ENCODE measurements at regions not wholly inside any gene's neighbourhood (a gene's known extent, or its start where the extent isn't known, plus 50 kb on each side); places are given as distances from the start of the nearest gene placed in this dataset.

- no peak for FAIRE-seq
These were observed 290.0 kb upstream of the PLSCR5 start for GRCh38 chr3:146895026-146895749.

GRCh38 chr3:146894406-146894805 is 289.3 kb upstream of the PLSCR5 start:
- no peak for FAIRE-seq

GRCh38 chr3:146892041-146892440 is 286.9 kb upstream of the PLSCR5 start:
- FAIRE-seq = no peak

GRCh38 chr3:146889626-146890025 is 284.5 kb upstream of the PLSCR5 start:
- no peak for FAIRE-seq

- no peak for FAIRE-seq
These were observed 283.0 kb upstream of the PLSCR5 start for GRCh38 chr3:146888176-146888575.

- FAIRE-seq = no peak
These were observed 279.6 kb upstream of the PLSCR5 start for GRCh38 chr3:146884721-146885120.

- FAIRE-seq = no peak
These were observed 279.1 kb upstream of the PLSCR5 start for GRCh38 chr3:146884296-146884695.

- FAIRE-seq = no peak
These were observed 278.1 kb upstream of the PLSCR5 start for GRCh38 chr3:146883288-146883687.

GRCh38 chr3:146881966-146882760 is 277.0 kb upstream of the PLSCR5 start:
- no peak for FAIRE-seq

- FAIRE-seq = no peak
These were observed 276.2 kb upstream of the PLSCR5 start for GRCh38 chr3:146881356-146881755.

GRCh38 chr3:146873748-146874147 is 268.6 kb upstream of the PLSCR5 start:
- no peak for FAIRE-seq

- no peak for FAIRE-seq
These were observed 260.1 kb upstream of the PLSCR5 start for GRCh38 chr3:146865175-146865755.

GRCh38 chr3:146861262-146861661 is 256.1 kb upstream of the PLSCR5 start:
- FAIRE-seq = no peak

- no peak for FAIRE-seq
These were observed 249.4 kb upstream of the PLSCR5 start for GRCh38 chr3:146854523-146854922.

GRCh38 chr3:146851665-146852064 is 246.5 kb upstream of the PLSCR5 start:
- no peak for FAIRE-seq

- FAIRE-seq = no peak
These were observed 240.2 kb upstream of the PLSCR5 start for GRCh38 chr3:146845361-146845760.

GRCh38 chr3:146843476-146843875 is 238.3 kb upstream of the PLSCR5 start:
- FAIRE-seq = no peak

GRCh38 chr3:146839727-146840375 is 234.7 kb upstream of the PLSCR5 start:
- FAIRE-seq = no peak

GRCh38 chr3:146838221-146838620 is 233.1 kb upstream of the PLSCR5 start:
- no peak for FAIRE-seq

- FAIRE-seq = no peak
These were observed 229.8 kb upstream of the PLSCR5 start for GRCh38 chr3:146834917-146835316.

- FAIRE-seq = no peak
These were observed 227.8 kb upstream of the PLSCR5 start for GRCh38 chr3:146832857-146833458.

GRCh38 chr3:146831659-146832058 is 226.5 kb upstream of the PLSCR5 start:
- no peak for FAIRE-seq

GRCh38 chr3:146830231-146830630 is 225.1 kb upstream of the PLSCR5 start:
- no peak for FAIRE-seq

Data from islet of Langerhans (tissue), 1 donor.